ENCODE measurements at regions not wholly inside any gene's neighbourhood (a gene's known extent, or its start where the extent isn't known, plus 50 kb on each side); places are given as distances from the start of the nearest gene placed in this dataset.

- TF ChIP-seq POLR2AphosphoS5 (IDR thresholded peaks at IDR 0.05; ENCODE audit: insufficient read depth in 1 of 2, low read depth in 1 of 2) = no peak
- TF ChIP-seq CTCF (IDR thresholded peaks at IDR 0.05) = no peak
Measured at GRCh38 chr7:72481934-72482333, 69.8 kb upstream of the CALN1 start.

All from vagina (tissue), 2 donors.